ENCODE measurements at regions not wholly inside any gene's neighbourhood (a gene's known extent, or its start where the extent isn't known, plus 50 kb on each side); places are given as distances from the start of the nearest gene placed in this dataset.

GRCh38 chr11:80778941-80779340 is 1338.1 kb upstream of the TENM4 start:
- Histone ChIP-seq H3K79me1 (replicated peaks; ENCODE audit: low read length, poor library complexity, severe bottlenecking) (no peaks in the 10 kb centered on the region), H2BK12ac (ENCODE audit: low read length in 2 of 2) (no peak overlapping the region), H3K4me1 (ENCODE audit: control insufficient read depth, insufficient read depth, low read depth, low read length) (no peaks in the 10 kb centered on the region), H2BK15ac (ENCODE audit: low read depth, poor library complexity, severe bottlenecking) (no peak overlapping the region), H3K9me3 (ENCODE audit: control insufficient read depth, low read length) (no peaks in the 10 kb centered on the region), H4K91ac (ENCODE audit: low read length) (no peak overlapping the region), H2AFZ (ENCODE audit: low read depth, low read length) (no peak overlapping the region), H3K27ac (ENCODE audit: low read length, poor library complexity, severe bottlenecking) (no peak overlapping the region), H4K8ac (ENCODE audit: low read length) (no peak overlapping the region), H3K9ac (ENCODE audit: low read length) (no peak overlapping the region), H3K36me3 (ENCODE audit: control insufficient read depth in 1 of 2, insufficient read depth in 2 of 2, low read depth in 1 of 2, low read length in 2 of 2) (no peaks in the 10 kb centered on the region), H2BK5ac (ENCODE audit: low read depth, low read length, poor library complexity, severe bottlenecking) (no peak overlapping the region), H3K4me3 (ENCODE audit: insufficient read depth in 1 of 2, low read depth in 1 of 2, low read length in 2 of 2) (no peak overlapping the region), H3K4me2 (ENCODE audit: low read length, poor library complexity, severe bottlenecking) (no peak overlapping the region), H3K18ac (ENCODE audit: low read depth in 1 of 2, low read length in 2 of 2) (no peak overlapping the region), H3K14ac (ENCODE audit: low read length in 2 of 2) (no peak overlapping the region), H3K23ac (ENCODE audit: low read length in 2 of 2) (no peak overlapping the region), H3K4ac (ENCODE audit: low read depth in 1 of 2, low read length in 2 of 2) (no peak overlapping the region), H2BK120ac (ENCODE audit: low read depth, low read length) (no peak overlapping the region), H2AK5ac (ENCODE audit: low read length, severe bottlenecking) (no peak overlapping the region), H3K27me3 (ENCODE audit: control insufficient read depth in 1 of 2, insufficient read depth in 1 of 2, low read length in 2 of 2) (no peaks in the 10 kb centered on the region)
- no peak for DNase-seq
- WGBS, result 100% methylated on average over 2 of the region's 3 CpGs

- H3K18ac ChIP-seq (ENCODE audit: low read depth in 1 of 2, low read length in 2 of 2), result no peak overlapping the region
- H3K27me3 ChIP-seq (ENCODE audit: control insufficient read depth in 1 of 2, insufficient read depth in 1 of 2, low read length in 2 of 2), result no peaks in the 10 kb centered on the region
Observed at GRCh38 chr11:80778432-80778831, 1337.6 kb upstream of the TENM4 start.

GRCh38 chr11:80773919-80774318 is 1333.1 kb upstream of the TENM4 start:
- Histone ChIP-seq H3K79me1 (replicated peaks; ENCODE audit: low read length, poor library complexity, severe bottlenecking) (no peaks in the 10 kb centered on the region), H2BK120ac (ENCODE audit: low read depth, low read length) (no peak overlapping the region), H3K14ac (ENCODE audit: low read length in 2 of 2) (no peak overlapping the region), H2BK5ac (ENCODE audit: low read depth, low read length, poor library complexity, severe bottlenecking) (no peak overlapping the region), H3K27me3 (ENCODE audit: control insufficient read depth in 1 of 2, insufficient read depth in 1 of 2, low read length in 2 of 2) (no peaks in the 10 kb centered on the region), H3K9me3 (ENCODE audit: control insufficient read depth, low read length) (no peaks in the 10 kb centered on the region), H4K91ac (ENCODE audit: low read length) (no peak overlapping the region), H3K36me3 (ENCODE audit: control insufficient read depth in 1 of 2, insufficient read depth in 2 of 2, low read depth in 1 of 2, low read length in 2 of 2) (no peaks in the 10 kb centered on the region), H2BK15ac (ENCODE audit: low read depth, poor library complexity, severe bottlenecking) (no peak overlapping the region), H3K4me3 (ENCODE audit: insufficient read depth in 1 of 2, low read depth in 1 of 2, low read length in 2 of 2) (no peak overlapping the region), H3K27ac (ENCODE audit: low read length, poor library complexity, severe bottlenecking) (no peak overlapping the region), H2BK12ac (ENCODE audit: low read length in 2 of 2) (no peak overlapping the region), H3K23ac (ENCODE audit: low read length in 2 of 2) (no peak overlapping the region), H2AK5ac (ENCODE audit: low read length, severe bottlenecking) (no peak overlapping the region), H3K4me2 (ENCODE audit: low read length, poor library complexity, severe bottlenecking) (no peak overlapping the region), H3K9ac (ENCODE audit: low read length) (no peak overlapping the region), H3K4ac (ENCODE audit: low read depth in 1 of 2, low read length in 2 of 2) (no peak overlapping the region), H3K4me1 (ENCODE audit: control insufficient read depth, insufficient read depth, low read depth, low read length) (no peaks in the 10 kb centered on the region), H2AFZ (ENCODE audit: low read depth, low read length) (no peak overlapping the region), H4K8ac (ENCODE audit: low read length) (no peak overlapping the region), H3K18ac (ENCODE audit: low read depth in 1 of 2, low read length in 2 of 2) (no peak overlapping the region)
- WGBS, result 74% methylated on average over 3 of the region's 3 CpGs
- DNase-seq, result no peak

More at GRCh38 chr11:80778432-80778831, 1337.6 kb upstream of the TENM4 start:
- Histone ChIP-seq H2BK15ac (ENCODE audit: low read depth, poor library complexity, severe bottlenecking) (no peak overlapping the region), H3K23ac (ENCODE audit: low read length in 2 of 2) (no peak overlapping the region), H3K36me3 (ENCODE audit: control insufficient read depth in 1 of 2, insufficient read depth in 2 of 2, low read depth in 1 of 2, low read length in 2 of 2) (no peaks in the 10 kb centered on the region), H3K79me1 (replicated peaks; ENCODE audit: low read length, poor library complexity, severe bottlenecking) (no peaks in the 10 kb centered on the region), H3K27ac (ENCODE audit: low read length, poor library complexity, severe bottlenecking) (no peak overlapping the region), H3K4me2 (ENCODE audit: low read length, poor library complexity, severe bottlenecking) (no peak overlapping the region), H2BK12ac (ENCODE audit: low read length in 2 of 2) (no peak overlapping the region), H3K9ac (ENCODE audit: low read length) (no peak overlapping the region), H2AFZ (ENCODE audit: low read depth, low read length) (no peak overlapping the region), H2BK5ac (ENCODE audit: low read depth, low read length, poor library complexity, severe bottlenecking) (no peak overlapping the region), H3K14ac (ENCODE audit: low read length in 2 of 2) (no peak overlapping the region), H3K4ac (ENCODE audit: low read depth in 1 of 2, low read length in 2 of 2) (no peak overlapping the region), H3K4me1 (ENCODE audit: control insufficient read depth, insufficient read depth, low read depth, low read length) (no peaks in the 10 kb centered on the region), H3K4me3 (ENCODE audit: insufficient read depth in 1 of 2, low read depth in 1 of 2, low read length in 2 of 2) (no peak overlapping the region), H2AK5ac (ENCODE audit: low read length, severe bottlenecking) (no peak overlapping the region), H4K91ac (ENCODE audit: low read length) (no peak overlapping the region), H4K8ac (ENCODE audit: low read length) (no peak overlapping the region), H2BK120ac (ENCODE audit: low read depth, low read length) (no peak overlapping the region), H3K9me3 (ENCODE audit: control insufficient read depth, low read length) (no peaks in the 10 kb centered on the region)
- no peak for DNase-seq
- 71% methylated on average over 3 of the region's 3 CpGs for WGBS

- H2AFZ ChIP-seq (ENCODE audit: low read depth, low read length), result no peak overlapping the region
- H3K4me3 ChIP-seq (ENCODE audit: insufficient read depth in 1 of 2, low read depth in 1 of 2, low read length in 2 of 2), result no peak overlapping the region
- no peak overlapping the region for H3K18ac ChIP-seq (ENCODE audit: low read depth in 1 of 2, low read length in 2 of 2)
- H2BK12ac ChIP-seq (ENCODE audit: low read length in 2 of 2), result no peak overlapping the region
- DNase-seq, result no peak
- H2BK120ac ChIP-seq (ENCODE audit: low read depth, low read length), result no peak overlapping the region
- H3K4ac ChIP-seq (ENCODE audit: low read depth in 1 of 2, low read length in 2 of 2), result no peak overlapping the region
- H3K23ac ChIP-seq (ENCODE audit: low read length in 2 of 2), result no peak overlapping the region
- H3K36me3 ChIP-seq (ENCODE audit: control insufficient read depth in 1 of 2, insufficient read depth in 2 of 2, low read depth in 1 of 2, low read length in 2 of 2), result no peaks in the 10 kb centered on the region
- H3K9me3 ChIP-seq (ENCODE audit: control insufficient read depth, low read length), result no peaks in the 10 kb centered on the region
- no peak overlapping the region for H4K91ac ChIP-seq (ENCODE audit: low read length)
- WGBS, result no CpG with 5 or more reads among the region's 2 CpGs
- no peak overlapping the region for H3K14ac ChIP-seq (ENCODE audit: low read length in 2 of 2)
- H3K27me3 ChIP-seq (ENCODE audit: control insufficient read depth in 1 of 2, insufficient read depth in 1 of 2, low read length in 2 of 2), result no peaks in the 10 kb centered on the region
- H3K79me1 ChIP-seq (replicated peaks; ENCODE audit: low read length, poor library complexity, severe bottlenecking), result no peaks in the 10 kb centered on the region
- H3K9ac ChIP-seq (ENCODE audit: low read length), result no peak overlapping the region
- no peak overlapping the region for H2AK5ac ChIP-seq (ENCODE audit: low read length, severe bottlenecking)
- no peak overlapping the region for H3K27ac ChIP-seq (ENCODE audit: low read length, poor library complexity, severe bottlenecking)
- H2BK5ac ChIP-seq (ENCODE audit: low read depth, low read length, poor library complexity, severe bottlenecking), result no peak overlapping the region
- H3K4me2 ChIP-seq (ENCODE audit: low read length, poor library complexity, severe bottlenecking), result no peak overlapping the region
- H3K4me1 ChIP-seq (ENCODE audit: control insufficient read depth, insufficient read depth, low read depth, low read length), result no peaks in the 10 kb centered on the region
- H4K8ac ChIP-seq (ENCODE audit: low read length), result no peak overlapping the region
- H2BK15ac ChIP-seq (ENCODE audit: low read depth, poor library complexity, severe bottlenecking), result no peak overlapping the region
Observed at GRCh38 chr11:80771017-80771416, 1330.2 kb upstream of the TENM4 start.
